ENCODE measurements at regions not wholly inside any gene's neighbourhood (a gene's known extent, or its start where the extent isn't known, plus 50 kb on each side); places are given as distances from the start of the nearest gene placed in this dataset.

DNA sequence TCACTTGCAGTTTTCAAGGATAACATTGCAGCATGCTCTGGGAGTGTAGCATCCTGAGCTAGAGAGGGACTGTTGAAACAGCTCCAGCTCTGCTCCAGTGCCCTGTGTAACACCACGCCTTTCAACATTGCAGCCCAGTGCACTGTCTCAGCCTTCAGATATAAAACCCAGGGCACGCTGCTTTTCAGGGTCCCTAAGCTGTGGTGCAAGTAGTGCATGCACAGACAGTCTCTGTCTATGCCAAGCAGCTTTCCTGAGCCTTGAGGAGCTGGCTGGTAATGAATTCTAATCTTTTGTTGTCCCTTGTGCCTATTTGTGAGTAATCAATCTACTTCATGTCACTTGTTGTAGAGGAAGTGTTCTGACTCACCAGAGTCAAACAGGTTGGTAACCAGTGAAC lies 897.0 kb downstream of the ARAP2 start:
- H3K4me1 ChIP-seq (ENCODE audit: control insufficient read depth, insufficient read depth, low read length) = no peaks in the 10 kb centered on the region
- H3K4me3 ChIP-seq (ENCODE audit: low read length) = no peak overlapping the region
- no peak overlapping the region for H3K9ac ChIP-seq (ENCODE audit: low read length)
- H3K36me3 ChIP-seq (ENCODE audit: control insufficient read depth, insufficient read depth, low read length, severe bottlenecking) = no peaks in the 10 kb centered on the region
- no peak for DNase-seq (ENCODE audit: low read depth)
- H3K27me3 ChIP-seq (replicated peaks; ENCODE audit: control insufficient read depth, insufficient read depth, low read length) = no peaks in the 10 kb centered on the region
- H3K9me3 ChIP-seq (ENCODE audit: control insufficient read depth, low read length) = peaks cover 10% of the 10 kb centered on the region

DNA sequence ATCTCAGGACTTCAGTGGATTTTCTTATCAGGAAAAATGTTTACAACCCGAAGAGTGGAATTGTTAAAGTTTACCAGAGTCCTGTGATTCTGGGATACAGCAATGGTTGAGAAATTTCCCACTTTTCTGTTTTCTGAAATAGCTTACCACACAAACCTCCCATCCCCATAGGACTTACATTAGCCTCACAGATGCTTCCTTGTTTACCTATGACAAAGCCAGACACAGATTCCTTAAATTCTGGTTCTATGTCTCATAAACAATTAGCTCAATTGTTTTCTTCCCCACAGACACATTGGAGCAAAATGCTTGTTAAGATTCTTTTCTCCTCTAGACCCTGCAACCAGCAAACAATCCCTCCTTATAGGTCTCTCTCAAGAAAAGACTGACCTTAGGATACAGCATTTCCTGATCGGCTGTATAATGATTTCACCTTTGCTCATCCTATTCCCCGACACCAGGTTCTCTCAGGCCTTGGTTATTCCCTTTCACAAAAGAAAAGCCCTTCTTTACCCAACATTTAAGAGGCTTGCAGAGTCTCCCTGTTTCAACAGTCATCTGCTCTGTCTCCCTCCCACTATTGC lies 886.2 kb downstream of the ARAP2 start:
- no peak overlapping the region for H3K9ac ChIP-seq (ENCODE audit: low read length)
- H3K27me3 ChIP-seq (replicated peaks; ENCODE audit: control insufficient read depth, insufficient read depth, low read length) = no peaks in the 10 kb centered on the region

DNA sequence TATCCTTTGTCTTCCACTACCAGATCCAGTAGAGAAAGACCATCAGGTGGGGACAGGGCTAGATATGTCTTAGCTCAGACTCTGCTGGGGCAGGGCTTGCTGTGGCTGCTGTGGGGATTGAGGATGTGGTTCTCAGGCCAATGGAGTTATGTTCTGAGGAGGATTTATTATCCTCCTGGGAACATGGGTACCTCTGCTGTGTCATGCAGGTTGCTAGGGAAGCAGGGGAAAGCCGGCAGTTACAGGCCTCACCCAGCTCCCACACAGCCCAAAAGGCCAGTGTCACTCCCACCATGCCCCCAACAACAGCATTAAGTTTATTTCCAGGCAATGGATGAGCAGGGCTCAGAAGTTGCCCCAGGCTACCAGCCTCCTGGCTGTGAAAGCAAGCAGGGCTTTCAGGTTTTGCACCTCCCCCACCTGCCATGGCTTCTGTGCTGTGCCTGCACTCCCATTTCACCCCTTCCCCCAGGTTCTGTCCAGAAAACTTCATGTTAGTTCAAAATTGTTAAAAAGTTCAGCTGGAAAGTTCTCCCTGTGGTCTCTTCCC lies 879.9 kb downstream of the ARAP2 start:
- H3K36me3 ChIP-seq (ENCODE audit: control insufficient read depth, insufficient read depth, low read length, severe bottlenecking) = no peaks in the 10 kb centered on the region
- H3K9me3 ChIP-seq (ENCODE audit: control insufficient read depth, low read length) = no peaks in the 10 kb centered on the region
- no peaks in the 10 kb centered on the region for H3K4me1 ChIP-seq (ENCODE audit: control insufficient read depth, insufficient read depth, low read length)
- H3K9ac ChIP-seq (ENCODE audit: low read length) = no peak overlapping the region
- no peak overlapping the region for H3K4me3 ChIP-seq (ENCODE audit: low read length)
- no peaks in the 10 kb centered on the region for H3K27me3 ChIP-seq (replicated peaks; ENCODE audit: control insufficient read depth, insufficient read depth, low read length)
- no peak for DNase-seq (ENCODE audit: low read depth)

More for the DNA sequence above, 886.2 kb downstream of the ARAP2 start:
- Histone ChIP-seq H3K4me3 (ENCODE audit: low read length) (no peak overlapping the region), H3K4me1 (ENCODE audit: control insufficient read depth, insufficient read depth, low read length) (no peaks in the 10 kb centered on the region), H3K9me3 (ENCODE audit: control insufficient read depth, low read length) (peaks cover 7% of the 10 kb centered on the region), H3K36me3 (ENCODE audit: control insufficient read depth, insufficient read depth, low read length, severe bottlenecking) (no peaks in the 10 kb centered on the region)
- DNase-seq (ENCODE audit: low read depth) = no peak

DNA sequence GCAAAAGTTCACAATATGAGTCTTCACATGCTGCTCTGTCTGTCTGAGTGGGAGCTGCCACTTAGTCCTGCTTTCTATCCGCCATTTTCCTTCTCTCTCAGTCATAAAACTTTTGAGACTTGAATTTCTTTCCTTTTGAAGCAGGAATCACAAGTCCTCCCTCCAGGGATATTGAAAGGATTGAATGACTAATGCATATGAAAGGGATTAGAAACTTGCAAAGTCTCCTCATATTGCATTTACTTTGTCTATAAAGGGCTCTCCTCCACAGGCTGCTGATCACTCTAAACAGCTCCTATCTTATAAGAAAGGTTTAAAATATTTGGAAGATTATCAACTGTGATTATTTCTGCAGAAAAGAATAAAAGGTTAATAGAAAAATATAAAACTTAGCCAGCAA lies 879.1 kb downstream of the ARAP2 start:
- H3K36me3 ChIP-seq (ENCODE audit: control insufficient read depth, insufficient read depth, low read length, severe bottlenecking) = no peaks in the 10 kb centered on the region
- H3K27me3 ChIP-seq (replicated peaks; ENCODE audit: control insufficient read depth, insufficient read depth, low read length) = no peaks in the 10 kb centered on the region
- H3K4me1 ChIP-seq (ENCODE audit: control insufficient read depth, insufficient read depth, low read length) = no peaks in the 10 kb centered on the region
- no peak overlapping the region for H3K4me3 ChIP-seq (ENCODE audit: low read length)
- no peaks in the 10 kb centered on the region for H3K9me3 ChIP-seq (ENCODE audit: control insufficient read depth, low read length)
- DNase-seq (ENCODE audit: low read depth) = no peak
- H3K9ac ChIP-seq (ENCODE audit: low read length) = no peak overlapping the region

DNA sequence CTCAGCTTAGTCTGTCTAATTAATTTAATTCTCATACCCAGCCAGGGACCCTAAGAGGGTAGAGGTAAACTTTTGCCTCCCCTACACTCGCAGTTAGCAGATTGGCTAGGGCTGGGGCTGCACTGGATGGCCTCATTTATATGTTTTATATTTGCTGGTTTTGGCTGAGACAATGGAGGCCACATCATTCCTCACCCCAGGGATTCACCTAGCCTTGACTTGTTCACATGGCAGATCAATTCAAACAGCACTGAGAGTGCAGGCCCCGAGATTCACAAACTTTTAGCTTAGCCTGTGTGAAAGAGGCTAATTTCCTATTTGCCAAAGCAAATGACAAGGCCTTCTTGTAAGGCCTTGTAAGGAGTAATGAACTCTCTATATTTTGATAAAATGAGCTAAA lies 844.4 kb downstream of the ARAP2 start:
- no peaks in the 10 kb centered on the region for H3K27me3 ChIP-seq (replicated peaks; ENCODE audit: control insufficient read depth, insufficient read depth, low read length)

DNA sequence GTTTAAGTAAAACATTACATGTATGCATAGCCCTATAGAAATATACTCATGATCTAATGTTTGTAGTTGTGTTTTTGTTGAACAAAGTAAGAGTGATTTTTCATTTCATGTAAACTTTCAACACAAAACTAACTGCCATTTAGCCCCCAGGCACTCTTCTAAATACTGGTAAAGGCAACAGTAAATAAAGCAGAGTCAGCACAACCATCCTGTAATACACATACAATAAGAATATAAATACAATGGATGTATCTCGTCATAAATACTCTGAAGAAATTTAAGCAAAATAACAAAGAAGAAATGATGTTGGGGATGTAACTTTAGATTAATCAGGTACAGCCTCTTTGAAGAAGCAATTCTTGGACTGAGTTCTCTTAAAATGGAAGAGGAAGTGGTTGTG lies 821.2 kb downstream of the ARAP2 start:
- no peak overlapping the region for H3K9ac ChIP-seq (ENCODE audit: low read length)

More for the DNA sequence above, 844.4 kb downstream of the ARAP2 start:
- peaks cover 4% of the 10 kb centered on the region for H3K9me3 ChIP-seq (ENCODE audit: control insufficient read depth, low read length)
- H3K4me1 ChIP-seq (ENCODE audit: control insufficient read depth, insufficient read depth, low read length) = no peaks in the 10 kb centered on the region
- no peaks in the 10 kb centered on the region for H3K36me3 ChIP-seq (ENCODE audit: control insufficient read depth, insufficient read depth, low read length, severe bottlenecking)
- H3K9ac ChIP-seq (ENCODE audit: low read length) = no peak overlapping the region
- H3K4me3 ChIP-seq (ENCODE audit: low read length) = no peak overlapping the region
- DNase-seq (ENCODE audit: low read depth) = no peak

DNA sequence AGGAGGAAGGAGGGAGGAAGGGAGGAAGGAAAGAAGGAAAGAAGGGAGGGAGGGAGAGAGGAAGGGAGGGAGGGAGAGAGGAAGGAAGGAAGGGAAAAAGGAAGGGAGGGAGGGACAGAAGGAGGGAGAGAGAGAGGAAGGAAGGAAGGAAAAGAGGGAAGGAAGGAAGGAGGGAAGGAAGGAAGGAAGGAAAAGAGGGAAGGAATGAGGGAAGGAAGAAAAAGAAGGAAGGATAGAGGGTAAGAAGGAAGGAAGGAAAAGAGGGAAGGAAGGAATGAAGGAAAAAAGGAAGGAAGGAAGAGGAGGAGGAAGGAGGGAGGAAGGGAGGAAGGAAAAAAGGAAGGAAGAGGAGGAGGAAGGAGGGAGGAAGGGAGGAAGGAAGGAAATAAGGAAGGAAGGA lies 796.8 kb downstream of the ARAP2 start:
- no peak for DNase-seq (ENCODE audit: low read depth)

More for the DNA sequence above, 821.2 kb downstream of the ARAP2 start:
- Histone ChIP-seq H3K4me3 (ENCODE audit: low read length) (no peak overlapping the region), H3K4me1 (ENCODE audit: control insufficient read depth, insufficient read depth, low read length) (no peaks in the 10 kb centered on the region), H3K9me3 (ENCODE audit: control insufficient read depth, low read length) (no peaks in the 10 kb centered on the region), H3K36me3 (ENCODE audit: control insufficient read depth, insufficient read depth, low read length, severe bottlenecking) (no peaks in the 10 kb centered on the region), H3K27me3 (replicated peaks; ENCODE audit: control insufficient read depth, insufficient read depth, low read length) (no peaks in the 10 kb centered on the region)
- DNase-seq (ENCODE audit: low read depth) = no peak

DNA sequence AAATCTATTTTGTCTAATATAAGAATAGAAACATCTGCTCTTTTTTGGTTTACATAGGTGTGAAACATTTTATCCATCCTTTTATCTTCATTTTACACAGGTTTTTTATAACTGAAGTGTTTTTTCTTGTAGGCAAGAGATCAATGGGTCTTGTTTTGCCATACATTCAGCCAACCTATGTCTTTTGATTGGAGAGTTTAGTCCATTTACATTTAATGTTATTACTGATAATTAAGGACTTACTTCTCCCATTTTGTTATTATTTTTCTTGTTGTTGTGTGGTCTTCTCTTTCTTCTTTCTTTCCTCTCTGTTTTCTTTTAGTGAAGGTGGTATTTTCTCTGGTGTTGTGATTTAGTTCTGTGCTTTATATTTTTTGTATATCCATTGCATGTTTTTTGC lies 785.3 kb downstream of the ARAP2 start:
- Histone ChIP-seq H3K9me3 (ENCODE audit: control insufficient read depth, low read length) (peaks cover 10% of the 10 kb centered on the region), H3K4me3 (ENCODE audit: low read length) (no peak overlapping the region), H3K4me1 (ENCODE audit: control insufficient read depth, insufficient read depth, low read length) (no peaks in the 10 kb centered on the region), H3K27me3 (replicated peaks; ENCODE audit: control insufficient read depth, insufficient read depth, low read length) (no peaks in the 10 kb centered on the region), H3K9ac (ENCODE audit: low read length) (no peak overlapping the region), H3K36me3 (ENCODE audit: control insufficient read depth, insufficient read depth, low read length, severe bottlenecking) (no peaks in the 10 kb centered on the region)
- DNase-seq (ENCODE audit: low read depth) = no peak

More for the DNA sequence above, 796.8 kb downstream of the ARAP2 start:
- H3K4me3 ChIP-seq (ENCODE audit: low read length) = no peak overlapping the region
- H3K4me1 ChIP-seq (ENCODE audit: control insufficient read depth, insufficient read depth, low read length) = no peaks in the 10 kb centered on the region
- no peak overlapping the region for H3K9ac ChIP-seq (ENCODE audit: low read length)
- no peaks in the 10 kb centered on the region for H3K27me3 ChIP-seq (replicated peaks; ENCODE audit: control insufficient read depth, insufficient read depth, low read length)
- peaks cover 3% of the 10 kb centered on the region for H3K9me3 ChIP-seq (ENCODE audit: control insufficient read depth, low read length)
- no peaks in the 10 kb centered on the region for H3K36me3 ChIP-seq (ENCODE audit: control insufficient read depth, insufficient read depth, low read length, severe bottlenecking)

DNA sequence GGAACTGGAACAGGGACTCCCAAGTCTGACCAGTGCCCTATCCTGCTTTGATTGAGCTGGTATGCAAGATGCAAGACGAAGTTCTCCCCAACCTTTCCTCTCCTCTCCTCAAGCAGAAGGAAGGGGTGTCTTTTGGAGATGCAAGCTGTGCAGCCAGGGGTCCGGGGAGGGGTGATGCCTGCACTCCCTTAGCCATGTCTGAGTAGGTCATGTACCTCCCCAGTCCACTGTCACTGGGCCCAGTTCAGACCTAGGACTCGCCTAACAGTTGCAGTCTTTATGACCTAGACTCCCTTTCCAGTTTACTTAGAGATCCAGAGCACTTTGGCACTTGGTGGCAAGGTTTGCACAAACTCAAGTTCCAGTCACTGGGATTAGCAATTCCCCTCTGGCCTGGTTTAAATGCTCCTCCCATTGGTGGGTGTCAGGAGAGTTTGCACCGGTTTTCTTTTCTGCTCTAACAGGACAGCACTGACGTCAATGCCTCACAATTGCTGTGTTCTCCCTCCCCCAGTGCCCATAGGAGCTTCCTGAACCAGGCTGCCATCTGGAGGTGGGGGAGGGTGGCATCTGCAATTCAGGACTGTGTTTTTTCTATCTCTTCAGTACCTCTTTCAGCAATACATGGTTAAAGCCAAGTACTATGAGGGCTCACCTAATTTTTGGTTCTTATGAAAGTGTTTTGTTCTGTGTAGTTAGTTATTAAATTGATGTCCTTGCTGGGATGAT lies 782.2 kb downstream of the ARAP2 start:
- H3K9me3 ChIP-seq (ENCODE audit: control insufficient read depth, low read length) = peaks cover 9% of the 10 kb centered on the region
- H3K9ac ChIP-seq (ENCODE audit: low read length) = no peak overlapping the region
- no peaks in the 10 kb centered on the region for H3K36me3 ChIP-seq (ENCODE audit: control insufficient read depth, insufficient read depth, low read length, severe bottlenecking)
- no peaks in the 10 kb centered on the region for H3K27me3 ChIP-seq (replicated peaks; ENCODE audit: control insufficient read depth, insufficient read depth, low read length)
- DNase-seq (ENCODE audit: low read depth) = no peak
- no peak overlapping the region for H3K4me3 ChIP-seq (ENCODE audit: low read length)
- no peaks in the 10 kb centered on the region for H3K4me1 ChIP-seq (ENCODE audit: control insufficient read depth, insufficient read depth, low read length)

DNA sequence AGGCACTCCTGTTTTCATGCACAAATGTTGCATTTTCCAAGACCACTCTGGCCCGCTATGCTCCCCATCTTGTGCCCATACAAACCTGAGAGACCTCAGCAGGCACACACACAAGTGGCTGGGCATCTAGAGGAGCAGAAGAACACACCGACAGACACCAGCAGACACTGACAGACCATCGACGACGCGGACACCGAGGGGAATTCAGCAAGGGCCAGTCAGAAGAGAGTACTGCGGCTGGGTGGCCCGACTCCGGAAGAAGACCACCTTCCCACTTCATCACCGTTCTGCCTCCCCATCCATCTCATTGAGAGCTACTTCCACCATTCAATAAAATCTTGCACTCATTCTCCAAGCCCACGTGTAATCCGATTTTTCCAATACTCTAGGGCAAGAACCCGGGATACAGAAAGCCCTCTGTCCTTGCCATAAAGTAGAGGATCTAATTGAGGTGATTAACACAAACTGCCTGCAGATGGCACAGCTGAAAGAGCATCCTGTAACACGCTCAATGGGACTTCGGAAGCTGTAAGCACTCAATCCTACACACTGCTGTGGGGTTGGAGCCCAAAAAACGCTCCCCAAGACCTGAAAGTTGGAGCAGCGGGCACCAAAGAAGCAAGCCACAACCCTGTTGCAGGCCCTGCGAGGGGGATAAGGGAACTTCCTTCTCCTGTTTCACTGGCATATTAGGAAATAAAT lies 780.9 kb downstream of the ARAP2 start:
- Histone ChIP-seq H3K36me3 (ENCODE audit: control insufficient read depth, insufficient read depth, low read length, severe bottlenecking) (no peaks in the 10 kb centered on the region), H3K4me3 (ENCODE audit: low read length) (no peak overlapping the region), H3K9me3 (ENCODE audit: control insufficient read depth, low read length) (peaks cover 2% of the 10 kb centered on the region), H3K27me3 (replicated peaks; ENCODE audit: control insufficient read depth, insufficient read depth, low read length) (no peaks in the 10 kb centered on the region), H3K9ac (ENCODE audit: low read length) (no peak overlapping the region), H3K4me1 (ENCODE audit: control insufficient read depth, insufficient read depth, low read length) (no peaks in the 10 kb centered on the region)
- no peak for DNase-seq (ENCODE audit: low read depth)

DNA sequence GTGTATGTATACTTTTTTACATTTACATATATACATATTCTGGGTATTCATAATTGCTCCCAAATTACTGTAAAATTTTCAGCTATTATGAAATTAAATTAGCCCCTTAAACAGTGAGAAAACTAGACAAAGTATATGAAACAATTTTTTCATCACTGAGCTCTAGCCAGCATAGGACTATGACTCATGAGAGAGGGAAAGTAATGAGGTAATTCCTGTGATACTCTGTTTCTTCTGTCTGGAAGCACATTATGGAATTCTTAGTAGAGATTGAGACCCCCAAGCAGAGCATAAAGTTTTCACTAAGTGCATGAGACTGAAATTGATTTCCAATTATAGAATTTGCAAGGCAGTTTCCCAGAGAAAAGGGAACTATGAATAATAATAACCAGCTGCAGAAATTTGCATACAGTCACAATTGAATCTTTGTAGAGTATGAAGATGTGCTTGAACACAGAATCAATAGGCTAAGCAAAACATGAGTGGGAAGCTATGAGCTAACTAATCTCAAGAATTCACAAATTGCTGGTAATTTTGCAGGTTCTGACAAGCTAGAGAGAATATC lies 779.3 kb downstream of the ARAP2 start:
- Histone ChIP-seq H3K9ac (ENCODE audit: low read length) (no peak overlapping the region), H3K9me3 (ENCODE audit: control insufficient read depth, low read length) (no peaks in the 10 kb centered on the region), H3K27me3 (replicated peaks; ENCODE audit: control insufficient read depth, insufficient read depth, low read length) (no peaks in the 10 kb centered on the region), H3K4me1 (ENCODE audit: control insufficient read depth, insufficient read depth, low read length) (no peaks in the 10 kb centered on the region), H3K36me3 (ENCODE audit: control insufficient read depth, insufficient read depth, low read length, severe bottlenecking) (no peaks in the 10 kb centered on the region), H3K4me3 (ENCODE audit: low read length) (no peak overlapping the region)
- no peak for DNase-seq (ENCODE audit: low read depth)

All from adipocyte (in vitro differentiated cells).